Neural cell (in vitro differentiated cells): ENCODE measurements at regions not wholly inside any gene's neighbourhood (a gene's known extent, or its start where the extent isn't known, plus 50 kb on each side); places are given as distances from the start of the nearest gene placed in this dataset.

Experiments used
- H2AFZ ChIP-seq: fragments of 200-600, 300-800 bp; sonication (generic), shearing (Covaris generic); 2 replicates; pipeline ENCODE4 v1.6.0; 2014; ENCODE audit warnings: low read depth, mild to moderate bottlenecking, antibody characterized with exemption, low read length, moderate library complexity
- H3F3A ChIP-seq: fragments of 200-600 bp; shearing (Covaris generic); 2 replicates; pipeline ENCODE4 v1.6.1; 2016; ENCODE audit warnings: mild to moderate bottlenecking, moderate library complexity, mixed read lengths, antibody characterized with exemption, low read length; ENCODE audit not compliant: insufficient read depth, poor library complexity, severe bottlenecking
- H3K27ac ChIP-seq: fragments of 200-600, 300-800 bp; sonication (generic), shearing (Covaris generic); 2 replicates; pipeline ENCODE4 v1.5.1; 2014; ENCODE audit warnings: mild to moderate bottlenecking, low read length, moderate library complexity
- H3K27me3 ChIP-seq: fragments of 300-800, 200-600 bp; sonication (generic), shearing (Covaris generic); 2 replicates; pipeline ENCODE4 v1.6.0; 2014; ENCODE audit warnings: mild to moderate bottlenecking, low read depth, low read length, moderate library complexity; ENCODE audit not compliant: insufficient read depth
- H3K36me3 ChIP-seq: fragments of 300-800, 200-600 bp; sonication (generic), shearing (Covaris generic); 2 replicates; pipeline ENCODE4 v1.5.1; 2014; ENCODE audit warnings: mild to moderate bottlenecking, antibody characterized with exemption, low read length, moderate library complexity; ENCODE audit not compliant: insufficient read depth
- H3K4me2 ChIP-seq: fragments of 300-800, 200-600 bp; sonication (generic), shearing (Covaris generic); 2 replicates; pipeline ENCODE4 v1.6.0; 2014; ENCODE audit warnings: mild to moderate bottlenecking, low read length
- H3K4me3 ChIP-seq: fragments of 300-800, 200-600 bp; sonication (generic), shearing (Covaris generic); 2 replicates; pipeline ENCODE4 v1.5.1; 2014; ENCODE audit warnings: mild to moderate bottlenecking, low read length, moderate library complexity
- H3K79me2 ChIP-seq: fragments of 200-600 bp; shearing (Covaris generic); replicated peaks from 2 replicates; pipeline ENCODE4 v1.6.0; 2014; ENCODE audit warnings: mild to moderate bottlenecking, low read length, moderate library complexity; ENCODE audit not compliant: insufficient read depth
- H3K9ac ChIP-seq: fragments of 300-800, 200-600 bp; sonication (generic), shearing (Covaris generic); 2 replicates; pipeline ENCODE4 v1.6.1; 2016; ENCODE audit warnings: mild to moderate bottlenecking, low read length, mixed read lengths
- H3K9me2 ChIP-seq: fragments of 200-600 bp; shearing (Covaris generic); 2 replicates; pipeline ENCODE4 v1.6.1; 2016; ENCODE audit warnings: mild to moderate bottlenecking, low read length, mixed read lengths; ENCODE audit not compliant: insufficient read depth
- H3K9me3 ChIP-seq: fragments of 200-600, 300-800 bp; sonication (generic), shearing (Covaris generic); 2 replicates; pipeline ENCODE4 v1.6.1; 2016; ENCODE audit warnings: mild to moderate bottlenecking, mixed run types, low read length, moderate library complexity, mixed read lengths
- H4K20me1 ChIP-seq: fragments of 200-600 bp; shearing (Covaris generic); 2 replicates; pipeline ENCODE4 v1.6.1; 2016; ENCODE audit warnings: mild to moderate bottlenecking, mixed run types; ENCODE audit not compliant: insufficient read depth
- EP300 ChIP-seq: fragments of 450-650 bp; conservative IDR thresholded peaks from 2 replicates; pipeline ENCODE4 v1.6.1; 2014; ENCODE audit warnings: antibody characterized with exemption, mild to moderate bottlenecking, moderate library complexity; ENCODE audit not compliant: poor library complexity, severe bottlenecking
- EZH2 ChIP-seq: fragments of 200-600, 300-800 bp; shearing (Covaris generic), sonication (generic); IDR thresholded peaks from 2 replicates; pipeline ENCODE4 v1.6.1; 2014; ENCODE audit warnings: antibody characterized with exemption, low read length, borderline replicate concordance, mild to moderate bottlenecking; ENCODE audit not compliant: insufficient read depth, poor library complexity, severe bottlenecking
- MXI1 ChIP-seq: fragments of 450-650 bp; conservative IDR thresholded peaks from 2 replicates; pipeline ENCODE4 v1.6.1; 2014; ENCODE audit warnings: antibody characterized with exemption, mild to moderate bottlenecking; ENCODE audit not compliant: poor library complexity, severe bottlenecking
- POLR2AphosphoS5 ChIP-seq: IDR thresholded peaks from 2 replicates; pipeline ENCODE4 v1.6.1; 2012
- RAD21 ChIP-seq: fragments of 450-650 bp; conservative IDR thresholded peaks from 2 replicates; pipeline ENCODE4 v1.6.1; 2014; ENCODE audit warnings: antibody characterized with exemption, mild to moderate bottlenecking, moderate library complexity
- SMC3 ChIP-seq: fragments of 450-650 bp; conservative IDR thresholded peaks from 2 replicates; pipeline ENCODE4 v1.6.1; 2014; ENCODE audit warnings: antibody characterized with exemption, mild to moderate bottlenecking, moderate library complexity; ENCODE audit not compliant: poor library complexity
- TAF1 ChIP-seq: IDR thresholded peaks from 2 replicates; pipeline ENCODE4 v1.6.1; 2012; ENCODE audit warnings: low read depth
- TF ChIP-seq, protein P1 (sequence below): fragments of 450-650 bp; IDR thresholded peaks from 2 replicates; pipeline ENCODE4 v1.5.1; 2014; ENCODE audit warnings: antibody characterized with exemption, mild to moderate bottlenecking, moderate library complexity; ENCODE audit not compliant: poor library complexity, severe bottlenecking
- TF ChIP-seq, protein P2 (sequence below): IDR thresholded peaks from 2 replicates; pipeline ENCODE4 v1.6.1; 2012; ENCODE audit warnings: borderline replicate concordance

DNA sequence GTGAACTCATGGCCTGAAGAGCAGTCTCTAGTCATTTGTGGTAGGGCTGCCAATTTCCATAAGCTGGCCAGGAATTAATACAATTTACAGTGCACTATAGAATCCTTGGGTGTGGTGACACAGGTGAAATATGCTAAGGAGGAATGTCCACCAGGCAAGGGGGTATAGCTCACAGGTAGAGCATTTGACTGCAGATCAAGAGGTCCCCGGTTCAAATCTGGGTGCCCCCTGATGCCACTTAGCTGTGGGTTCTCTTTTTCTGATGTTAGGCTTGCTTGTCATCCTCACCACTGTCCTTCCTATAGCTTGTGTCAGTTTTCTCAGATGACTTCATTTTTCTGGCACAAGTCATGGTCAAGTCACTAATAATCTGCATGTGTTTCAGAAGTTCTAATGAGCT is 108.7 kb downstream of the ZNF467 start:
- no peak overlapping the region for H3K27ac ChIP-seq
- H3K36me3 ChIP-seq = no peaks in the 10 kb centered on the region
- no peaks in the 10 kb centered on the region for H3K9me3 ChIP-seq
- H3K27me3 ChIP-seq = no peaks in the 10 kb centered on the region
- no peak overlapping the region for H2AFZ ChIP-seq
- TF ChIP-seq EZH2 (no peak), SMC3 (no peak), EP300 (no peak), TAF1 (no peak), RAD21 (no peak), MXI1 (no peak), POLR2AphosphoS5 (no peak)
- TF ChIP-seq, protein P1, sequence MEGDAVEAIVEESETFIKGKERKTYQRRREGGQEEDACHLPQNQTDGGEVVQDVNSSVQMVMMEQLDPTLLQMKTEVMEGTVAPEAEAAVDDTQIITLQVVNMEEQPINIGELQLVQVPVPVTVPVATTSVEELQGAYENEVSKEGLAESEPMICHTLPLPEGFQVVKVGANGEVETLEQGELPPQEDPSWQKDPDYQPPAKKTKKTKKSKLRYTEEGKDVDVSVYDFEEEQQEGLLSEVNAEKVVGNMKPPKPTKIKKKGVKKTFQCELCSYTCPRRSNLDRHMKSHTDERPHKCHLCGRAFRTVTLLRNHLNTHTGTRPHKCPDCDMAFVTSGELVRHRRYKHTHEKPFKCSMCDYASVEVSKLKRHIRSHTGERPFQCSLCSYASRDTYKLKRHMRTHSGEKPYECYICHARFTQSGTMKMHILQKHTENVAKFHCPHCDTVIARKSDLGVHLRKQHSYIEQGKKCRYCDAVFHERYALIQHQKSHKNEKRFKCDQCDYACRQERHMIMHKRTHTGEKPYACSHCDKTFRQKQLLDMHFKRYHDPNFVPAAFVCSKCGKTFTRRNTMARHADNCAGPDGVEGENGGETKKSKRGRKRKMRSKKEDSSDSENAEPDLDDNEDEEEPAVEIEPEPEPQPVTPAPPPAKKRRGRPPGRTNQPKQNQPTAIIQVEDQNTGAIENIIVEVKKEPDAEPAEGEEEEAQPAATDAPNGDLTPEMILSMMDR = no peak
- TF ChIP-seq, protein P2, sequence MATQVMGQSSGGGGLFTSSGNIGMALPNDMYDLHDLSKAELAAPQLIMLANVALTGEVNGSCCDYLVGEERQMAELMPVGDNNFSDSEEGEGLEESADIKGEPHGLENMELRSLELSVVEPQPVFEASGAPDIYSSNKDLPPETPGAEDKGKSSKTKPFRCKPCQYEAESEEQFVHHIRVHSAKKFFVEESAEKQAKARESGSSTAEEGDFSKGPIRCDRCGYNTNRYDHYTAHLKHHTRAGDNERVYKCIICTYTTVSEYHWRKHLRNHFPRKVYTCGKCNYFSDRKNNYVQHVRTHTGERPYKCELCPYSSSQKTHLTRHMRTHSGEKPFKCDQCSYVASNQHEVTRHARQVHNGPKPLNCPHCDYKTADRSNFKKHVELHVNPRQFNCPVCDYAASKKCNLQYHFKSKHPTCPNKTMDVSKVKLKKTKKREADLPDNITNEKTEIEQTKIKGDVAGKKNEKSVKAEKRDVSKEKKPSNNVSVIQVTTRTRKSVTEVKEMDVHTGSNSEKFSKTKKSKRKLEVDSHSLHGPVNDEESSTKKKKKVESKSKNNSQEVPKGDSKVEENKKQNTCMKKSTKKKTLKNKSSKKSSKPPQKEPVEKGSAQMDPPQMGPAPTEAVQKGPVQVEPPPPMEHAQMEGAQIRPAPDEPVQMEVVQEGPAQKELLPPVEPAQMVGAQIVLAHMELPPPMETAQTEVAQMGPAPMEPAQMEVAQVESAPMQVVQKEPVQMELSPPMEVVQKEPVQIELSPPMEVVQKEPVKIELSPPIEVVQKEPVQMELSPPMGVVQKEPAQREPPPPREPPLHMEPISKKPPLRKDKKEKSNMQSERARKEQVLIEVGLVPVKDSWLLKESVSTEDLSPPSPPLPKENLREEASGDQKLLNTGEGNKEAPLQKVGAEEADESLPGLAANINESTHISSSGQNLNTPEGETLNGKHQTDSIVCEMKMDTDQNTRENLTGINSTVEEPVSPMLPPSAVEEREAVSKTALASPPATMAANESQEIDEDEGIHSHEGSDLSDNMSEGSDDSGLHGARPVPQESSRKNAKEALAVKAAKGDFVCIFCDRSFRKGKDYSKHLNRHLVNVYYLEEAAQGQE = no peak
- H4K20me1 ChIP-seq = no peaks in the 10 kb centered on the region
- no peak overlapping the region for H3K4me2 ChIP-seq
- H3K9ac ChIP-seq = no peak overlapping the region
- no peaks in the 10 kb centered on the region for H3K9me2 ChIP-seq
- H3K4me3 ChIP-seq = no peak overlapping the region
- H3K79me2 ChIP-seq = no peaks in the 10 kb centered on the region
- H3F3A ChIP-seq = no peaks in the 10 kb centered on the region

DNA sequence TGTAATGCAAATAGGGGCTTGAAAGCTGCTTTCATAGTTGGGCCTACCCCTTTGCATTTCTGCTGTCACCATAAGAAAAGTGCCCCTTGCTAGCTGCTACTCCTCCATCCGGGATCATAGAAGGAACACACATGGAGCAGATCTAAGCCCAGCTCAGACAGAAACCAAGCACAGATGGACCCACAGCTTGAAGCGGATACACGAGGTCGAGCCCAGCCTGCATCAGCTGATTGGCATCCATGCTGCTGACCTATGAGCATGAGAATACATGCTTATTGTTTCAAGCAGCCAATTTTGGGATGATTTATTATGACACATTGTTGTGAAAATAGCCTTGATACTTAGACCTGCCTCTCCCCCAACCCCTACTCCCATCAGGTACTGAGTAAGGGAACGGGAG is 109.2 kb downstream of the ZNF467 start:
- Histone ChIP-seq H3F3A (no peaks in the 10 kb centered on the region), H3K27ac (no peak overlapping the region), H3K9me2 (no peaks in the 10 kb centered on the region), H3K27me3 (no peaks in the 10 kb centered on the region), H3K9ac (no peak overlapping the region), H3K4me3 (no peak overlapping the region), H4K20me1 (no peaks in the 10 kb centered on the region), H2AFZ (no peak overlapping the region), H3K79me2 (no peaks in the 10 kb centered on the region), H3K36me3 (no peaks in the 10 kb centered on the region), H3K4me2 (no peak overlapping the region), H3K9me3 (no peaks in the 10 kb centered on the region)
- TF ChIP-seq, protein P2 = no peak
- TF ChIP-seq TAF1 (no peak), POLR2AphosphoS5 (no peak), RAD21 (no peak), MXI1 (no peak), SMC3 (no peak), EZH2 (no peak), EP300 (no peak)
- TF ChIP-seq, protein P1 = no peak
